Coronary artery (tissue), 2 donors: ENCODE measurements at regions not wholly inside any gene's neighbourhood (a gene's known extent, or its start where the extent isn't known, plus 50 kb on each side); places are given as distances from the start of the nearest gene placed in this dataset.

Source experiments
- DNase-seq: peaks from one replicate; pipeline ENCODE4 v3.0.0-alpha.2; 2017; ENCODE audit warnings: low spot score
- H3K27ac ChIP-seq, 2 donors: fragments of 200-600 bp; sonication (generic); one replicate each; pipeline ENCODE4 v1.5.1; 2016 to 2019
- H3K4me3 ChIP-seq: fragments of 200-600 bp; sonication (generic); 2 replicates; pipeline ENCODE4 v1.5.1; 2016; ENCODE audit warnings: mild to moderate bottlenecking, moderate library complexity
- TF ChIP-seq, protein P1 (sequence below): fragments of 200-600 bp; sonication (generic); IDR thresholded peaks from one replicate; pipeline ENCODE4 v1.5.1; 2019; ENCODE audit warnings: antibody characterized with exemption

DNA sequence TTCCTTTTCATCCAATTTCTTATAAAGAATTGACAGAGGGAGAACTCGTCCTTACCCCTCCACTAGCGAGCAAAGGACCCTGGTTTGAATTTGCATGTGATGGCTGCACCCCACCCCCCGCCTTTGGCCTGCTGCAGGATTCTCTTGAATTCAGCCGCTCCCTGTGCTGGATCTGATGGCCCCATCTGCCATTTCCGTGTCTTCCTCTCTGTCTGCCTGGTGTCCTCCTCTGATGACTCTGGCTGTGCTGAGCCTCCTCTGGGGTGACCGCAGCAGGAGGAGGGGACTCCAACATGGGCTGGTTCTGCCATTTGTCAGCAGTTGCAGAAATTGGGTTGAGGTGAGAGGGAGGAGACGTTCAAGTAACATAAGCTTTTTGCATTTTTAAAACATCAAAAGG, 188.8 kb downstream of the DLL1 start:
- H3K4me3 ChIP-seq, result no peak overlapping the region
- no peak overlapping the region for H3K27ac ChIP-seq
- TF ChIP-seq, protein P1, sequence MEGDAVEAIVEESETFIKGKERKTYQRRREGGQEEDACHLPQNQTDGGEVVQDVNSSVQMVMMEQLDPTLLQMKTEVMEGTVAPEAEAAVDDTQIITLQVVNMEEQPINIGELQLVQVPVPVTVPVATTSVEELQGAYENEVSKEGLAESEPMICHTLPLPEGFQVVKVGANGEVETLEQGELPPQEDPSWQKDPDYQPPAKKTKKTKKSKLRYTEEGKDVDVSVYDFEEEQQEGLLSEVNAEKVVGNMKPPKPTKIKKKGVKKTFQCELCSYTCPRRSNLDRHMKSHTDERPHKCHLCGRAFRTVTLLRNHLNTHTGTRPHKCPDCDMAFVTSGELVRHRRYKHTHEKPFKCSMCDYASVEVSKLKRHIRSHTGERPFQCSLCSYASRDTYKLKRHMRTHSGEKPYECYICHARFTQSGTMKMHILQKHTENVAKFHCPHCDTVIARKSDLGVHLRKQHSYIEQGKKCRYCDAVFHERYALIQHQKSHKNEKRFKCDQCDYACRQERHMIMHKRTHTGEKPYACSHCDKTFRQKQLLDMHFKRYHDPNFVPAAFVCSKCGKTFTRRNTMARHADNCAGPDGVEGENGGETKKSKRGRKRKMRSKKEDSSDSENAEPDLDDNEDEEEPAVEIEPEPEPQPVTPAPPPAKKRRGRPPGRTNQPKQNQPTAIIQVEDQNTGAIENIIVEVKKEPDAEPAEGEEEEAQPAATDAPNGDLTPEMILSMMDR, result no peak
- peak; percentile 56 for DNase-seq

DNA sequence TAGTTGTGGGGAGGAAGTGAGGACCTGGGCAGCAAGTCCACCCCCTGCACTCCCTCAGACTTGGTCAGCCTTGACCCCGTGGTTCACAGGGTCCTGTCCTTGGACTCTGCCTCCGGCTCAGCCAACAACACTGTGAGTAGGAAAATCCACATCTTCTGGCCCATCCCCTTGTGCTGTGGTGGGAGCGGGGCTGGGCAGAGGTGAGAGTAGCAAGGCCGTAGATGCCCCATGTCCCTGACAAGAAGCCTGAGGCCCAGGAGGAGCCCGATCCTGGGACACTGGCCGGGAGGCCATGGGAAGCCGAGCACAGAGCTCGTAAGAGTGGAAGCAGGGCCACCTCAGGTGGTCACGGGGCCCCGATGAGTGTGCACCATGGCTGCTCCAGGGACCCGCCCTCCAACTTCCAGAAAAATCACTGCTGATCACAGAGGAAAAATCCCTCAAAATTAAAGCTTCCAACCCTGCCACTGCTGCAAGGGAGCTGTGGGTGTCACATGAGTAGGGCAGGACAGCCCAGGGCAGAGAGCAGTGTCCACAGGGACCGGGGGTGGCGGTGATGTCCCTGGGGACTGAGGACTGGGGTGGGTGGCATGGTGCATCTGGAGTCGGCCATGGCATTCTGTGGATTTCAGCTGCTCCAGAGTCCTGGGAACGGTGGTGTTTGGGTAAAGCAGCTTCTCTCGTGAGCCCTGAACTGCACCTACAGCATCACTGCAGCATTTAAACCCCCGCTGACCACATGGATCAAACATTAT, 189.4 kb downstream of the DLL1 start:
- peak; percentile 58 for DNase-seq

DNA sequence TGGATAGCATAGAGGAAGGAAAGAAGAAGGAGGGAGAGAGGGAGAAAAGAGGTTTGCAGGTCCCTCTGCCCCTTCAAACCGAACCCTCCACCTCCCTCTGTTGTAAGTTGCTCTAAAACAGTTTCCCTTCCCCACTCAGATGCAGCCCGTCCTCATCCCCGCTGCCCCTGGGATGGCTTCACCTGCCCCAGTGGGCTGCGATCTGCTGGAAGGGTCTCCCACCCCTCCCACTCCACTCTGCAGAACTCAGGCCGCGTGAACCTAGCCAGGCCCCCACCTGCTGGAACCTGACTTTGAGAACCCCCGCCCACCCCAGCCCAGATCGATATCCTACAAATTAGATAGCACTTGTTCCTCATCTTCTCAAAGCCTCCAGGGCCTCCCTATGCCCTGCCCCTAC, 190.8 kb downstream of the DLL1 start:
- DNase-seq, result peak; percentile 49
- Histone ChIP-seq H3K4me3 (no peak overlapping the region), H3K27ac (no peak overlapping the region)
- TF ChIP-seq, protein P1, result no peak

More for the DNA sequence above, 189.4 kb downstream of the DLL1 start:
- Histone ChIP-seq H3K27ac (no peak overlapping the region), H3K4me3 (no peak overlapping the region)
- TF ChIP-seq, protein P1, result no peak

DNA sequence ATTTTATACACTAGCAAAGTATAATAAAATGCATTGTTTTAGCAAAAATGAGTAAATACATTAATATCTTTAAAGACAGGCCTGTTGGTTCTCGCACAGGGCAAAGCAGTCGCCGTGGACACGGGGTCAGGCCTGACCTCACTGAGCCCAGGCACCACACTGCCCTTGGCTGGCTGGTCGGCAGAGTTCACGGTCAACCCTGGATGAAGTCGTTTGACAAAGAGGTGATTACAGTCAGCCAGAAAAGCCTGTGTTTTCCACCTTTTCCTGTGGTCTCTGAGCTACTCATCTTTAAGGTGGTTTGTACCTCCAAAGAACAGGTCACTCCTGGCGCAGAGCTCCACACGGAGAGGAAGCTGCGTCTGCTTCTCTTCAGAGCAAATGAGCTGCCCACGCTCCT, 191.5 kb downstream of the DLL1 start:
- Histone ChIP-seq H3K27ac (no peak overlapping the region), H3K4me3 (no peak overlapping the region)
- TF ChIP-seq, protein P1, result no peak
- peak; percentile 35 for DNase-seq

DNA sequence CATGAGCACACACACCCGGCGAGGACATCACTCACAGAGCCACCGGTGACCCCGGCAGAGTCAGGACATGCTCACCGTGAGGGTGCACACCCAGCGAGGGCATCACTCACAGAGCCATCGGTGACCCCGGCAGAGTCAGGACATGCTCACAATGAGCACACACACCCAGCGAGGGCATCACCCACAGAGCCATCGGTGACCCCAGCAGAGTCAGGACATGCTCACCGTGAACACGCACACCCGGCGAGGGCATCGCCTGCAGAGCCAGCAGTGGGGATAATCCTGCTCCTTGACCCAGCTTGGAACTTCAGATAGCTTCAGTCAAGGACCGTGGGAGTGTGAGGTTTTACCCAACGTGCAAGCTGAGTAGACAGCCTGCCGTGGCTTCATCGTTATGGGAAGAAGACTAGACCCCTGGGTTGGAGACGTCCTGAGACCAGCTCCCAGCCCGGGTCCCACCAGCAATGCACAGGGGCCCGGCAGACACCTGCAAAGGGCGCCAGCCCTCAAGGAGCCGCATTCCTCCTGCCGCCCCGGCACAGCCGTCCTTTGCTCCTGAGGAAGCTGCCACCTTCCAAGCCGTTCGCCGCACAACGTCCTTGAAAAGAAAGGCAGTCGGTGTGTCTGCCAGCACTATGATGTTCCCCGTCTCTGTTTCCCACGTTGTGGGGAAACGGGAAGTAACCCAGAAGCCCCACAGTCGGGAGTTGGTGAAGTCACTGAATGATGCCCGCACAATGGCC, 192.3 kb downstream of the DLL1 start:
- TF ChIP-seq, protein P1, result no peak
- H3K27ac ChIP-seq, result no peak overlapping the region
- peak; percentile 62 for DNase-seq
- H3K4me3 ChIP-seq, result no peak overlapping the region

DNA sequence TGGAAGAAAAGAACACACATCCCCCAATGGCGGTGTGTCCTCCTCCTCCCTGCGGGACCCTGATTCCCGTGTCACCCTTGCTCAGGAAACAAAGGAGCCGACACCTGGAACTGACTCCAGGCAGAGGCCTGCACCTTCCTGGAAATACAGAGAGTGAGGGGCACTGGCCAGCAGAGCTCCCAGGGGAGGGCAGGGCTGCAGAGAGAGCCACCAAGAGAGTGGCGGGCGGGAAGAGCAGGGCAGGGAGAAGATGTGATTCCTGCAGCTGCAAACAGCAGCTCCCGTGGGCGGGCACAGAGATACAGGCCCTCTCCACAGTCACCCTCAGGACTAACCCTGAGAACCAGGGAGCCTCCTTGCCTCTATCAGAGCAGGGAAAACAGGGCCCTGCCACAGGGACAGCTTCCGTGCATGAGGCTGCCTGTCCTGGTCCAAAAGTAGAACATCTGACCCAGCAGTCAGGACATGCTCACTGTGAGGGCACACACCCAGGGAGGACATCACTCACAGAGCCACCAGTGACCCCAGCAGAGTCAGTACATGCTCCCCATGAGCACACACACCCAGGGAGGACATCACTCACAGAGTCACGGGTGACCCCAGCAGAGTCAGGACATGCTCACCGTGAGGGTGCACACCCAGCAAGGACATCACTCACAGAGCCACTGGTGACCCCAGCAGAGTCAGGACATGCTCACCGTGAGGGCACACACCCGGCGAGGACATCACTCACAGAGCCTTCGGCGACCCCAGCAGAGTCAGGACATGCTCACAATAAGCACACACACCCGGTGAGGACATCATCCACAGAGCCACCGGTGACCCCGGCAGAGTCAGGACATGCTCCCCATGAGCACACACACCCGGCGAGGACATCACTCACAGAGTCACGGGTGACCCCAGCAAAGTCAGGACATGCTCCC, 193.1 kb downstream of the DLL1 start:
- Histone ChIP-seq H3K4me3 (no peak overlapping the region), H3K27ac (no peak overlapping the region)
- peak; percentile 57 for DNase-seq
- TF ChIP-seq, protein P1, result no peak
